ENCODE measurements at regions not wholly inside any gene's neighbourhood (a gene's known extent, or its start where the extent isn't known, plus 50 kb on each side); places are given as distances from the start of the nearest gene placed in this dataset.

DNA sequence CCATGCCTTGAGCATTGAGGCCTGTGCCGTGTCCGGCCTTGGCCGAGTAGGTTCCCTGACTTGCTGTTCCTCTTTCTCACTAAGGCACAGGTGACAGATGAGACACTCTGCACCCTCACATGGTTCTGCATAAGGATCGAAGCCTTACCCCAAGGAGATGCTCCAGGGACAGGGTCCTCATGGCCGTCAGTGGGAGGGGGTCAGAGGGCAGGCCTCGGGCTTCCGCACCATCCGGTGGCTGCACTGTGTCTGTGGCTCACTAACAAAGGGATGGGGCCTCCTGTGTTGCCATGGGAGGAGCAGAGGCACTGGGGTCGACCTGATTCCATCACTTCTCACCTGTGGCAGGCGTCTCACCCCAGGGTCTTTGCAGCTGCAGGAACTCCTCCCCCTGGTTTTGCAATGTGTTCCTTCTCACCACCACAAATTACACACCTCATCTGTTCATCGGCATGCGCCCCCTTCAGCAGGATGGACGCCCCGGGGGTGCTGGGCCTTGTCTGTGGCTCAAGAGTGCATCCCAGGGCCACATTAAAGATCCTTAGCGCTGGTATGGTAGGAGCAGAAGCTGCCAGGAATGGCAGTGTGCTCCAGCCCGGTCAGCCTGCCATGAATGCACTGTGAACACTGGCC, 113.3 kb upstream of the SOX1 start:
- in situ Hi-C loops (cut with HindIII; ENCODE audit: low pct_unique_long_range_greater_than_20kb, low sequenced_read_pairs), result no loop called here
- no peak for DNase-seq (ENCODE audit: low read depth, low spot score)

DNA sequence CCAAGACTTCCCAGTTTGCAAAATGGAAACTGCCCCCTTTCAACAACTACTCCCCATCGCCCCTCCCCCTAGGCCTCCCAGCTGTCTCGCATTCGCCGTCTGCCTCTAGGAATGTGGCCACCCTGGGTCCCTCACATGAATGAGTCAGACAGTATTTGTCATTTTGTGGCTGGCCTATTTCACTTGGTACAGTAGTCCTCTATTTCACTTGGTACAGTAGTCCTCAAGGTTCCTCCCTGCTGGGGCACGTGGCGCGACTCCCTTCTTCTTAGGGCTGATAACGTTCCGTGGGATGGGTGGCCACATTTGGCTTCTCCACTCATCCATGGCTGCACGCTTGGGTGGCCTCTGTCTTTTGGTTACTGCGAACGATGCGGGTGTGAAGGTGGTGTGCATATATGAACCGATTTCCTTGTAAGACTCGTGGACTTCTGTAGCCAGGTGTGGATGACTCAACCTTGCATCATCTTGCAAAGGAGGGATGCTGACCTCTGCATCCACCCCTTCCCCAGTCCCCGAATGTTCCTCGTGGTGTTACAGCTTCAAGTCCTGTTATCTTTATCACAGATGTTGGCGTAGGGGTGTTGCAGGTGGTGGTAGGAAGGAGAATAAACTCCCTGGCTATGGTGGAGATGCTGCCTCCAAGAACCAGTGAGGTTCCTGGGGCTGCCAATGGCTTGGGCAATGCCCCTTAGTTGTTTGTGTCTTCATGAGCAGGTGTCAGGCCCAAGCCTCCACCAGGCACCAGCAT, 112.1 kb upstream of the SOX1 start:
- no peak for DNase-seq (ENCODE audit: low read depth, low spot score)
- in situ Hi-C loops (cut with HindIII; ENCODE audit: low pct_unique_long_range_greater_than_20kb, low sequenced_read_pairs), result no loop called here

DNA sequence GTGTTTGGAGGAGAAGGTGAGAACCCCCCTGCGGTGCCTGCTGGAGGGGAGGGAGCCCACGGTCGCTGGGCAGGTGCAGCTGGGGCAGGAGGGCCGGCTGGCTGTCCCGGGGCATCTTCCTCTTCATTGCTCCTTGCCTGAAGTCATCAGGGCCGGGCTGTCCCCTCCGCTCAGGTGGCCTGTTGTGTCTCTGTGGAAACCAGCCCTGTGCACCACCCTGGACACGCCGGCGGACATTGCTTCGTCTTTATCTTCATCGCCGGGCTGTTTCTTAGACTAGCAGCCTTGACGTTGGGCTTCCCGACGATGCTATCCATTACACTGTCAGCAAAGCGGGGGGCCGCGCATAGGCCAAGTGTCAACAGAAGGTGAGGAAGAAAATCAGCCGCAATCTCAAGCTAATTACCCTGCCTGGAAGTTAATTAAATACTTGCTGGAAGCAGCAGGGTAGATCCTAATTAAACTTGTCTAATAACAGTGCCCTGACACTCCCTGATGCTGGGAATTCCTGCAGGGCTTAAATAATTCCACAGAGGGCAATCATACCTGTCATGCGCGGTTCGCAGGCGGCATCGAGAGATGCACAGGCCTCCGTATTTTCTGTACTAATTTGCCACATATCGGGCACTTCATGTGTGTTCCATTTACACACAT, 111.4 kb upstream of the SOX1 start:
- no peak for DNase-seq (ENCODE audit: low read depth, low spot score)

DNA sequence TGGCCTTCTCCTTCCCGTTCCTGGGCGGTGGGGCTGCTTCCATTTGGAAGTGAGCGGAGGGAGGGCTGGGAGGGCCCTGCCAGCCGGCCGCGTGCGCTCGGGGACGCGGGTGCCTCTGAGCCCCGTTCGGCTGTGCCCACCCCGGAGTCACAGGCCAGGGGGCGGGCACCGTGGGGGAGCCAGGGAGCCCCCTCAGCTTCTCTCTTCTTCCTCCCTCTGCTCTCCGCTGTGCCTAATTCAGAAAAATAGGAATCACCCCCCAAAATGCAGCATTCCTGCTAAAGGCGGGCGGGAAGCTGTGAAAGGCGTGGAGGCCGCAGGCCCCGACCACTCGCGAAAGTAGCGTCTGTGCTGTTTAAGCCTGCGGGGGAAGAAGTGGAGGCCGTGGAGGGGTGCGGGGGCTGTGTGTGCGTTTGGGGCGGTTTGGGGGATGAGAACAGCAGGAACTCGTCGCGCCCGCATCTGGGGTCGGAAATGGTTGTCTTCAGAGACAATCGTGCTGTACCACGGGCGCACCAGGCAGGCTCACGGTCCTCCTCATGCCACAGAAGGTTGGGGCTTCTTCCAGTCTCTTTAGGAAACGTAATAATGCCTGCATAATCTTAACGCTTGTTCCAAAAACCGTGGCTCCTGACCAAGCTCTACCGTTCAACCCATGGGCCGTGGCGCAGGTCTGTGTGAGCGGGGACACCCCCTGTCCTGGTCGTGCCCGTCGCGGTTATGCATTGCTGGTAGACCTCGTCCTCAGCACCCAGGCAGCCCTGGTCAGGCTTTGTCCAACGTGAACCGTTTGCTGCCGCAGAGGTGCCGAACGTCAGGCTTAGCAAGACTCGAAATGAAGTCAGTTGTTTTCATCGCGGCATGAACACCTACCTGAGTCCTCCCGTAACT, 110.4 kb upstream of the SOX1 start:
- in situ Hi-C loops (cut with HindIII; ENCODE audit: low pct_unique_long_range_greater_than_20kb, low sequenced_read_pairs), result no loop called here

More for the DNA sequence above, 111.4 kb upstream of the SOX1 start:
- in situ Hi-C loops (cut with HindIII; ENCODE audit: low pct_unique_long_range_greater_than_20kb, low sequenced_read_pairs), result no loop called here

DNA sequence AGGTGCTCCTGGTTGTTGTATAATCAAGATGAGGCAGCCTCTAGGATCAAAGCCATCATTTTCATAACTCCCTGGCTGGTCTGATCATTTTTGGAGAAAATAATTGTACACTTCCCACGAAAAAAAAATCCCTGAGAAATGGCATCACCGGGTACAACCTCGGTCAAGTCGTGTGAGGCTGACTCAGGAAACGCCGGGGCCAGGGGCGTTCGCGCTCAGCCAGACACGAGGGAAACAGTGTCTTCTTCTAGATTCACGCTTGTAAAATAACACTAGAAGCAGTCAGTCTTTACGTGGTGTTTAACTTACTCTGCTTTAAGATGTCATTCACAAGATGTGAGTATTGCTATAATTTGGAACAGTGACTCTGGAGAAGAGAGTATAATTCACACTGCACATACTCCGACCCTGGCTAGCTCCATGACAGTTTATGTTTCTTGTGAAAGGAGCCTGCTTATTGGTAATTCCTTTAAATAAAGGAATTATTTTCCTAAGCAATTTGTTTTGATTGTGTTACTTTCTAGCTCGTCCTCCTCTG, 109.0 kb upstream of the SOX1 start:
- in situ Hi-C loops (cut with HindIII; ENCODE audit: low pct_unique_long_range_greater_than_20kb, low sequenced_read_pairs), result no loop called here
- no peak for DNase-seq (ENCODE audit: low read depth, low spot score)

More for the DNA sequence above, 110.4 kb upstream of the SOX1 start:
- no peak for DNase-seq (ENCODE audit: low read depth, low spot score)

DNA sequence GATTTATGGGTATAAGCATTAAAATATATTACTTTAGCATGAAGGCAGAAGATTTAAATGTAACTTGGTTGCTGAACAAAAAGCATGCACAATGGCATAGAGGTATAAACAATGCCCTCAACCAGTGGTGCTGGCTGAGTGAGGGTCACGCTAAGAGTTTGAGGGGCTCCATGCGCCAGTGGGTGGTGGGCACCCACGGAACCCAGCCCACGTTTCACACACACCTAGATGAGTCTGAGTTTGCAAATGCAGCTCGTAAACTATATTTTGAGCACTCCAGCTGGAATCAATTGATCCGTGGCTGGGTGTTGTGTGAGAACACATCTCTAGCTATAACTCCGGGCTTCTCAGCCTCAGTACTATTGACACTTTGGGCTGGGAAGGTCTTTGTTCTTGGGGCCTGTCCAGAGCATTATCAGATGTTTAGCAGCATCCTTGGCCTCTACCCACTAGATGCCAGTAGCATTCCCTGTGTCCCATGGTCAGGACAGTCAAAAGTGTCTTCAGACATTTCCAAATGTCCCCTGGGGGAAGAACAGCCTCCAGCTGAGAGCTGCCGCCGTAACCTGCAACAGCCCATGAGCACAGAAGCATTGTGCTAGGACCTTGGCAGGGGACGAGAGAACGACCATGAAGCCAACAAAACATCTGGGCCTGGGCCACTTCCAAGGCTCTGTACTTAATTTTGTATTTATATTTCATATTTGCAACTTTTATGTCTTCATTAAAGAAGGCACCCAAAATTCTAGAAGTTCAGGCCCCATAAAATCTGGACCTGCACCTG, 108.1 kb upstream of the SOX1 start:
- in situ Hi-C loops (cut with HindIII; ENCODE audit: low pct_unique_long_range_greater_than_20kb, low sequenced_read_pairs), result no loop called here
- DNase-seq (ENCODE audit: low read depth, low spot score), result no peak

DNA sequence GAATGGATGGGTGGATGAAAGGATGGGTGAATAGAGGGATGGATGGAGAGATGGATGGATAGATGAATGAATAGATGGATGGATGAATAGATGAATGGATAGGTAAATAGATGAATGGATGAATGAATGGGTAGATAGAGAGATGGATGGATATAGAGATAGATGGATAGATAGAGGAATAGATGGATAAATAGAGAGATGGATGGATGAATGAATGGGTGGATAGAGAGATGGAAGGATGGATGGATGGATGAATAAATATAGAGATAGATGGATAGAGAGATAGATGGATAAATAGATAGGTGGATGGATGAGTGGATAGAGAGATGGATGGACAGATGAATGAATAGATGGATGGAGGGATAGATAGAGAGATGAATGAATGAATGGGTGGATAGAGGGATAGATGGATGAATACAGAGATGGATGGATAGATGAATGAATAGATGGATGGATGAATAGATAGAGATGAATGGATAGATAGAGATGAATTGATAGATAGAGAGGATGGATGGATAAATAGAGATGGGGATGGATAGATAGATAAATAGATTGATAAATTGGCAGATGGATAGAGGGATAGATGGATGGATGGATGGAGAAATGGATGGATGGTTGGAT, 106.7 kb upstream of the SOX1 start:
- in situ Hi-C loops (cut with HindIII; ENCODE audit: low pct_unique_long_range_greater_than_20kb, low sequenced_read_pairs), result no loop called here
- no peak for DNase-seq (ENCODE audit: low read depth, low spot score)

DNA sequence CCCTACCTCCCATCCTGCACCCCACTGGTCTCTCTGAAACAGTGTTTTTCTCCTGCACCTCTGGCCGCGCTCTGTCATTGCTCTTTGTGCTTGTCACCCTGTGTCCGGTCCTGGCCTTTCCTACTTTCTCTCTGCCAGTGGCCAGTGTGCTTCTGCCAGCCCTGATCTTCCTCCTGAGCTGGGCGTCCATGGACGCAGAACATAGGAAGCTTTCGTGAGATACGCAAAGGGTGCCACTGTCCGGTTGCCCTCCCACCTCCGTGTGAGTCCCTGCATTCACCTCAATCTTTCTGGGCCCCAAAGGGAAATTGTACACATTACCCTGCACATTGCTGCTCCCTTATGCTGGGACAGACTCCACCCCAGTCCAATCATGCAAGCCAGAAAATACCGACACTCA, 105.7 kb upstream of the SOX1 start:
- no peak for DNase-seq (ENCODE audit: low read depth, low spot score)
- in situ Hi-C loops (cut with HindIII; ENCODE audit: low pct_unique_long_range_greater_than_20kb, low sequenced_read_pairs), result no loop called here

DNA sequence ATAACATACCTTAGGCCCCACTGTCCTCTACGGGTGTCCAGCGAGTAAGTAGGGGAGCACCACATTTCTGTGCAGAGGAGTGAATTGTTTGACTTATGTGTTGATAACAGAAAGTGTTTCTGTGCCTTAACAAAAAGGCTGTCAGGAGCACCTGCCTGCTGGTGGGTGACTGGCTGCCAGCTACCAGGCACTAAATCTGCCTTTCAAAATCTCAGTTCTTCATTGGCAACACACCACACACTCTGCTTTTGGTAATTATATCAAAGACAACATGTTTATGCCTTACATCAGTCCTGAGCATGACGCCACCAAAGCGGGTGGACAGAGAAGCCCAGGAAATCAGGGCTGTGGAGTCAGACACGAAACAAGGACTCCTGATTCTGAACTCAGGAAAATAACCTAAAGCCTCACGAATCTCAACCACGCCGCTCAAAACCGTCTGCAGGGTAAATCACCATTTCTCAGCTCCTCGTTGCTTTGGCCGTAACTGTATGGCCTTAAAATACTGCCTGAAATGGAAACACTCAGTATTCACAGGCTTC, 105.2 kb upstream of the SOX1 start:
- no peak for DNase-seq (ENCODE audit: low read depth, low spot score)
- in situ Hi-C loops (cut with HindIII; ENCODE audit: low pct_unique_long_range_greater_than_20kb, low sequenced_read_pairs), result no loop called here

DNA sequence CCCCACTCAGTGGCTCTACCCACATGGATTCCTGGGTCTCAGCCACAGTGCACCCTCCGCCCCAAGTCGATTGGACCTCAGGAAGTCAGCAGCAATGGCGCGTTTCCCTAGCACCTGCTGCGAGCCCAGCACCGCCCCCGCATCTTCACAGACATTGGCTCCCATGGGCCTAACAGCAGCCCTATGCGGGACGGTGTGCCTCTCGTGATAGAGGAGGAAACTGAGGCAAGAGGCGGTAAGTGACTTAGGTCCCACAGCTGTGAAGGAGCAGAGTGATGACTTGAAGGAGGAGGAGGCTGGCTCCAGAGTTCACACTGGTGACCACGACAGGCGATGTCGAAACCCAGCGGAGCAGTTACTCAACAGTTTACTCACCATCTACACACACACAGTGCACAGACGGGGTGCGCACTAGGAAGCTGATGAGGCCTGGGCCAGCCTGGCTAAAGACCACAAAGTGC, 104.5 kb upstream of the SOX1 start:
- DNase-seq (ENCODE audit: low read depth, low spot score), result no peak
- in situ Hi-C loops (cut with HindIII; ENCODE audit: low pct_unique_long_range_greater_than_20kb, low sequenced_read_pairs), result no loop called here

DNA sequence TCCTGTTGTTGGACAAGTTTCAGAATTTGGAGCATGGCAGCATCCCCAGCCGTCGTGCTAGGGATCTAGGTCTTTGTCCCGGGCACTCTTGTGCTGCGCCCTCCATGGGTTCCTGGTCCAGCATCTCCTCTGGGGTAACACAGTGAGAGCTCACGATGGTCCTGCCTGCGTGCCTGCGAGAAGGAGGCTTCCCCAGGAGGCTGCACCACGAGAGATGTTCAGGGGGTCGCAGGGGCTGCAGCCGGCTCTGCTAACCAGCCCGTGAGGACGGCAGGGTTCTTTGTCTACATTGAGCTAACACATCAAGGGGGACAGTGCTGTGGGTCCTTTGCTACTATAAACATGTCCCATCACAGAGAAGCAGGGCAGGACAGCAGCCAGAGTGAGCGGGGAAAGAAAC, 103.9 kb upstream of the SOX1 start:
- in situ Hi-C loops (cut with HindIII; ENCODE audit: low pct_unique_long_range_greater_than_20kb, low sequenced_read_pairs), result no loop called here
- no peak for DNase-seq (ENCODE audit: low read depth, low spot score)

DNA sequence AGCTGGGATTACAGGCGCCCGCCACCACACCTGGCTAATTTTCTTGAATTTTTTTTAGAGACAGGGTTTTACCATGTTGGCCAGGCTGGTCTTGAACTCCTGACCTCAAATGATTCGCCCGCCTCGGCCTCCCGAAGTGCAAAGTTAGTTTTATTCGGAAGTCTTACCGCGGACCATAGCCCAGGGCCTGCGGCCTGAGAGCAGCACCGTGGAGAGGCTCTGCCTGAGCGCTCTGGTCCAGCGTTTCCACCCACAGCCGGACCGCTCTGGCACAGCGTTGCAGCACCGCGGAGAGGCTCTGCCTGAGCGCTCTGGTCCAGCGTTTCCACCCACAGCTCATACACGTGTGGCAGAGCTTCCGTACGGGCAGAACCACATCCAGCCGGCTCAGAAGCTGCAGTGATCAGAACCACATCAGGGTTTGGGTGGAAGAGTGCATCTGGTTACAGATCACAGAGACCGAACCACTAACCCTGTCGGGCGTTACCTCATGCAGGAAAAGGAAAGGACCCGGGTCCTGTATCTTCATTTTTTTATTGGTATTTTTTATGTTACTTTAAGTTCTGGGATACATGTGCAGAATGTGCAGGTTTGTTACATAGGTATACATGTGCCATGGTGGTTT, 102.4 kb upstream of the SOX1 start:
- in situ Hi-C loops (cut with HindIII; ENCODE audit: low pct_unique_long_range_greater_than_20kb, low sequenced_read_pairs), result no loop called here
- no peak for DNase-seq (ENCODE audit: low read depth, low spot score)

DNA sequence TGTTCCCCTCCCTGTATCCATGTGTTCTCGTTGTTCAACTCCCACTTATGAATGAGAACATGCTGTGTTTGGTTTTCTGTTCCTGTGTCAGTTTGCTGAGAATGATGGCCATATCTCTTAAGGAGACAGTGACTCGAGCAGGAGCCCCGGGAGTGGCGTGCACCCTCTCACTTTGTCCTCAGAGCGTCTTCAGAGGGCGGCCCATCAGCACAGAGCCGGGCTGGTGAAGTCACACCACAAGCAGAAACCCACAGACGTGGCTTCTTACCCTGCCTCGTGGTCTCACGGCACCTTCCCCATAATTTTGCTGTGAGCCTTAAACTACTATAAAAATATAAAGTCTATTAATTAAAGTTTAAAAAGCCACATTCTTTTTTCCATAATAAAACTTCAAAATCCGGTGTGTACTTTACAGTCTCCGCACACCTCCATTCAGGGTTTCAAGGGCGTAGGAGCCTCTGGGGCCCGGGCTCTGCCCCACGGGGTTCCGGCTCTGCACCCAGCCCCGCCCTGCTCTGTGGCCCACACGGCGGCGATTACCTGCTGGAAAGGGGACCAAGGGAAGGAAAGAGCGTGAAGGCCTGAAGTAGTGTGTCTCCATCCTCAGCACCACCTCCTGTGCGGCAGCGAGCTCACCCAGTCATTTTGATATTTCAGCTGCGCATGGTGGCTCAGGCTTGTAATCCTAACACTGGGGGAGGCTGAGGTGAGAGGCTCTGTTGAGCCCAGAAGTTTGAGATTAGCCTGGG, 101.3 kb upstream of the SOX1 start:
- DNase-seq (ENCODE audit: low read depth, low spot score), result no peak
- in situ Hi-C loops (cut with HindIII; ENCODE audit: low pct_unique_long_range_greater_than_20kb, low sequenced_read_pairs), result no loop called here

DNA sequence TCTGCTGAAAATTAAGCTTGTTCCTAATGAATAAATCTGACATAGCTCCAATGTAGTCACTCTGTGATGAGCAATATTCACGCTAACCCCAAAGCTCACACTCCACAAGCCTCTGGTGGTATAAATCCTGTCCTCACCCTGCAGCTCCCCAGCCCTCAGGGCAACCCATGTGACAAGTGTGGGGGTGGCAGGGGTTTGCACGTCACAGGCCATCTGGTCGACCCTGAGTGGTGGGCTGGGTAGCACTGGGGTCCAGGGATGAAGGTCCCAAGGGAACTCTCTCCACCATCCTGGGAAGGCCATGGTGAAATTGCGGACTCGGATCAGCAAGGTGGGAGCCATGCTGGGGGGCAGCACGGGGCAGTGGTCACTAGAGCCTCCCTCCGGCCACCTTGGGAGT, 100.0 kb upstream of the SOX1 start:
- in situ Hi-C loops (cut with HindIII; ENCODE audit: low pct_unique_long_range_greater_than_20kb, low sequenced_read_pairs), result no loop called here
- DNase-seq (ENCODE audit: low read depth, low spot score), result no peak

DNA sequence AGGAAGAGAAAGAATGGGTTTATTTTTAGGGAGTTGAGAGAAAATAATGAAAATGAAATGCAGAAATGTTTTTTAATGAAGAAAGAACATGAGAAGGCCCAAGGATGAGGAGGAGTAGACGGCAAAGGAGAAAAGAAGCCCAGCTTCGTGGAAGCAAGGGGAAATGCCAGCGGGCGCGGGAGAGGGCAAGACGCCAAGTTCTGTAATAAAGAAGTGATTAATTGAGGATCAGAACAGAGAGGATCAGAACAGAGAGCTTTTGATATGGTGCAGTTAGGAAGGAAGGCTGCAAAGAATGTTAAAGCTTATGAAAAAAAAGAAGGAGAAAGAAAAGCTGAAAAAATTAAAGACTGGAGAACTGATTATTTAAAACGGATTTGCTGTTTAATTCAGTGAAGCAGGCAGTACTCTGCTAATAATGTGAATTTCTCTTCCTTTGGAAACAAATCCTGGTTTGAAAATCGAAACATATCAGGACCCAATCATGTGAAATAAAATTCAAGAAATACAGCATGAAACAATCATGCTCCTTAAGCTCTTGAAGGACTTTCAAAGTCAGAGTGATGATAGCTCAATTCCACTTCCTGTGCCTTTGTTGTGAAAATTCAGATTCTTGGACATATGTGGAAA, 99.3 kb upstream of the SOX1 start:
- in situ Hi-C loops (cut with HindIII; ENCODE audit: low pct_unique_long_range_greater_than_20kb, low sequenced_read_pairs), result no loop called here
- peak; percentile 66 for DNase-seq (ENCODE audit: low read depth, low spot score)

Data from SK-MEL-5 (cell line).